GM19468 (cell line): ENCODE measurements at regions not wholly inside any gene's neighbourhood (a gene's known extent, or its start where the extent isn't known, plus 50 kb on each side); places are given as distances from the start of the nearest gene placed in this dataset.

Experiments
- ATAC-seq: cut with Tn5 transposase; IDR thresholded peaks from one replicate; pipeline ENCODE4 v1.9.1; 2021; ENCODE audit warnings: mild to moderate bottlenecking, moderate library complexity, moderate number of reproducible peaks; ENCODE audit not compliant: unreplicated experiment; ENCODE audit errors: extremely low read depth

DNA sequence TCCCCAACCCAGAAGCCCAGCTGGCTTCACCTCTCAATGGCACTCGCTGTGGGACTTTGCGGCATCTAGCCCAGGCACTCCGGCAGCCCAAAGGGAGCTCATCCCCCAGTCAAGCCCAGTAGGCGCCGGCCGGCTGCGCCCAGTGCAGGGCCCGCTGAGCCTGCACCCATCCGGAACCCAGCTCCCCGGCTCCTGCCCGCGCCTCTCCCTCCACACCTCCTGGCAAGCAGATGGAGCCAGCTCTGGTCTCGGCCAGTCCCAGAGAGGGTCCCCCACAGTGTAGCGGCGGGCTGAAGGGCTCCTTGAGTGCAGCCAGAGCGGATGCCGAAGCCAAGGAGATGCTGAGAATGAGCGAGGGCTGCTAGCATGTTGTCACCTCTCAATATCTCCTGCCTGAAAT, 116.8 kb upstream of the UGT8 start:
- ATAC-seq, result no peak

GRCh38 chr4:114487101-114487500, 111.5 kb upstream of the UGT8 start:
- ATAC-seq, result no peak

DNA sequence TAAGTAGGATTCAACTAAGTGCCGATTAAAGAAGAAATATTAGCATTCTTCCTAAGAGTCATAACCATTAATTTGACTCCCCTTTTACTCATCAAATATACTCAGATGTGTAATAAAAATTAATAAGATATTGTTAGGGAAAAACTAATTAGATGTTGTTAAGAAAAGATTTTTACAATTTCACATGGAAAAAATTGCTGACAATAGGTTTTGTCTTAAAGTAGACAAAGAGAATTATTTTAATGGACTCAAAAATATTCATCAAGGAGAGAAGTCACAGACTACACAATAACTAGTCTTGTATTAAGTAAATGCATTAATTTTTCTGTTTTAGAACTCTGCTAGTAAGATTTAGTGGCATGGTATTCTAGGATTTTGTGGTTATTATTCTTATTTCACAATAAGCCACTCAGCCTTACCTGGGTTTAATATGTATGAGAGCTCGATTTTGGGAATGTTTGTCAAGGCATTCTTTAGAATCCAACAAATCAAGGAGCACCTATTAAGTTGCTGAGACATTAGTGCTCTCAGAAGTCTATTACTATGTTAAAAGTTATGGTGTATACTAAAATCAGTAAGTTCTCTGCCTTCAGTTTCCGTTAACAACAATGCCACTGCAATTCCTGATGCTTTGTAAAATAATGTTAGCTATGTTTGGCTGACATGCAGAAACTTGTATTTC, 110.2 kb upstream of the UGT8 start:
- no peak for ATAC-seq

DNA sequence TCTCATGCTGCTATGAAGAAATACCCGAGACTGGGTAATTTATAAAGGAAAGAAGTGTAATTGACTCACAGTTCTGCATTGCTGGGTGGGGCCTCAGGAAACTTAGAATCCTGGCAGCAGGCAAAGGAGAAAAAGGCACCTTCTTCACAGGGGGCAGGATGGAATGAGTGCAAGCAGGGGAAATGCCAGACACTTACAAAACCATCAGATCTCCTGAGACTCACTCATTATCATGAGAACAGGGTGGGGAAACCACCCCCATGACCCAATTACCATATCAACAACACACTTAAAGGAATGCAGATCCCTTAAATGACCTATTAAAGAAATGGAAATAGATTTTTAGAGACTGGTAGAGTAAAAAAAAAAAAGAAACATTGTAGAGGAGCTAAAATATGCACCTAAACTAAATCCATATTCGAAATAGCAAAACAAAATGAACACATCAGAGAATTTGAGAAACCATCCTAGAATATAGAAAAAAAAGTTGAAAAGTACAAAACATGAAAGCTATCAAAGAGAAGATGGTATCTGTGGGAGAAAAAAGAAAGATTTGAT, 104.3 kb upstream of the UGT8 start:
- ATAC-seq, result no peak

- ATAC-seq, result no peak
Measured at GRCh38 chr4:114495471-114495928, 103.1 kb upstream of the UGT8 start.

DNA sequence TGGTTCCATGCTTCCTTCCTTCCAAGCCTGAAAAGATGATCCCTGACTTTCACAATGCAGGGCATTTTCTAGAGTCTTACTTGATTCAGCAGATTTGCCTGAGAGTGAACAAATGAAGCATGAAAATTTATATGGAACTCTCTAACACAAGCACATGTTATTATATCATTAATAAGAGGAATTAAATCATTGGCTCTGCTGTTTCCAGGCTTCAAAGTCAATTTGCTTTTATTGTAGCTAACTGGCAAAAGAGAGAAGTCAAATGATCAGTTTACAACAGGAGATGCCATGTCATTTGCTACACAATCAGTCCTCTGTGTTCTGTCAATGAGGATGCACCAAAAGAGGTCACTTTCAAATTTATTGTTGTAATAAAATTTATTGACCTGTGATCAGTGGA, 101.5 kb upstream of the UGT8 start:
- ATAC-seq, result no peak

- ATAC-seq, result no peak
Measured at GRCh38 chr4:114509340-114509739, 89.3 kb upstream of the UGT8 start.

- ATAC-seq, result no peak
Measured at GRCh38 chr4:114512595-114513295, 85.9 kb upstream of the UGT8 start.

- ATAC-seq, result no peak
Measured at GRCh38 chr4:114519368-114519767, 79.2 kb upstream of the UGT8 start.

DNA sequence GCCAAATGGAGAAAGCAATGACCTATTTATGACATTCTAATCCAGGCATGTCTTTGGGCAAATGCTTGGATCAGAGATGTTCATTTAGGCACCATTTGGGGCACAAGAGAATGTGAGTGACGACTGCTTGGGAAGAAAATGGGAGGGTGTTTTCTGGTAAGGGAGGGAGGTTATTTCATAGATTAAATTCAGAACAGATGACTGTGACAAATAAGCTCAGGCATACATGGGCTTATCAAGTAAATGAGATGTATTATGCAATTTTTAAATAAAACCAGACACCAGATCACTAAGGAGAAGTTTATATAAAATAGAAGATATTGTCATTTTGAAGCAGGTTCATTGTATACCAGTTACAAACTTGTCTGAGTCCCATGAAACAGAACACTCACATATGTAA, 71.4 kb upstream of the UGT8 start:
- ATAC-seq, result no peak

- ATAC-seq, result no peak
Measured at GRCh38 chr4:114527637-114528036, 71.0 kb upstream of the UGT8 start.

- no peak for ATAC-seq
Measured at GRCh38 chr4:114535725-114536124, 62.9 kb upstream of the UGT8 start.

GRCh38 chr4:114537352-114537751, 61.3 kb upstream of the UGT8 start:
- no peak for ATAC-seq

DNA sequence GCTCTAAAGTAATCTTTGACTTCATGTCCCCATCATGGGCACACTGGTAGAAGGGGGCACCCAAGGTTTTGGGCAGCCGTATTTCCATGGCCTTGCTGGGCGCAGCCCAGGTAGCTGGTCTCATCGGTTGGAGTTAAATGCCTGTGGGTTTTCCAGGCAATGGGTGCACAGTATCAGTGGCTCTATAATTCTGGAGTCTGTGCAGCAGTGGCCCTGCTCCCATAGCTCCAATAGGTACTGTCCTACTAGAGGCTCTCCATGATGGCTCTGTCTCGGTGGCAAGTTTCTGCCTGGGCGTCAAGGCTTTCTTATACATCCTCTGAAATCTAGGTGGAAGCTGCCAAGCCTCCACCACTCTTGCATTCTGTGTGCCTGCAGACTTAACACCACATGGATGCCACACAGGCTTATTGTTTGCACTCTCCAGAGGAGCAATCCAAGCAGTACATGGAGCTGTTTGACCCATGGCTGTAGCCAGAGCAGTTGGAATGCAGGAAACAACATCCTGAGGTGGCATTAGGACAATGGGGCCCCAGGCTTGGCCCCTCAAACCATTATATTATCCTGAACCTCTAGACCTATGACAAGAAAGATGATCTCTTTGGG, 60.5 kb upstream of the UGT8 start:
- no peak for ATAC-seq

- no peak for ATAC-seq
Measured at GRCh38 chr4:114539985-114540384, 58.6 kb upstream of the UGT8 start.

- no peak for ATAC-seq
Measured at GRCh38 chr4:114547340-114548134, 51.1 kb upstream of the UGT8 start.
